Nephron (organoid): ENCODE measurements at regions not wholly inside any gene's neighbourhood (a gene's known extent, or its start where the extent isn't known, plus 50 kb on each side); places are given as distances from the start of the nearest gene placed in this dataset.

ENCODE experiments used
- H3K27ac Mint-ChIP-seq, 3 experiments: 2 replicates each; pipeline ENCODE4 v1.8.0; 2020; ENCODE audit warnings: mixed read lengths in 3 of 3, mild to moderate bottlenecking in 2 of 3, moderate library complexity in 1 of 3
- H3K27me3 Mint-ChIP-seq: 2 replicates; pipeline ENCODE4 v1.8.0; 2021; ENCODE audit warnings: low read depth, mild to moderate bottlenecking, moderate library complexity, mixed read lengths
- H3K36me3 Mint-ChIP-seq: 2 replicates; pipeline ENCODE4 v1.8.0; 2020; ENCODE audit warnings: low read depth, mixed read lengths
- H3K4me1 Mint-ChIP-seq: 2 replicates; pipeline ENCODE4 v1.8.0; 2020; ENCODE audit warnings: mixed read lengths
- H3K4me3 Mint-ChIP-seq, 3 experiments: 2 replicates each; pipeline ENCODE4 v1.8.0; 2020; ENCODE audit warnings: mild to moderate bottlenecking in 3 of 3, mixed read lengths in 3 of 3, moderate library complexity in 2 of 3
- H3K9me3 Mint-ChIP-seq: 2 replicates; pipeline ENCODE4 v1.8.0; 2020; ENCODE audit warnings: mixed read lengths
- CTCF ChIP-seq, 3 experiments: fragments of 200-600 bp; sonication (generic); IDR thresholded peaks; one replicate each; pipeline ENCODE4 v1.5.0; 2021; ENCODE audit warnings: antibody characterized with exemption in 3 of 3; ENCODE audit not compliant: unreplicated experiment in 3 of 3

DNA sequence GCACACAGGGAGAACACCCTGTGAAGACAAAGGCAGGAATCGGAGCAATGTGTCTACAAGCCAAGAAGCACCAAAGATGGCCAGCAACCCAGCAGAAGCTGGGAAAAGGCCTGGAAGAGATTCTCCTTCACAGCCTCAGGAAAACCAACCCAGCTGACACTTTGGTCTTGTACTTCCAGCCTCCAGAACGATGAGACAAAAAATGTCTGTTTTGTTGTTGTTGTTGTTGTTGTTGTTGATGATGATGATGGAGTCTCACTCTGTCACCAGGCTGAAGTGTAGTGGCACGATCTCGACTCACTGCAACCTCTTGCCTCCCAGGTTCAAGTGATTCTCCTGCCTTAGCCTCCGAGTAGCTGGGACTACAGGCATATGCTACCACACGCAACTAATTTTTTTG lies 157.3 kb downstream of the ETS2 start:
- no peak overlapping the region for H3K4me3 Mint-ChIP-seq
- TF ChIP-seq CTCF (IDR thresholded peaks at IDR 0.05; ENCODE audit: unreplicated experiment in 3 of 3): no peak
- peaks cover 23% of the 10 kb centered on the region for H3K9me3 Mint-ChIP-seq
- H3K4me1 Mint-ChIP-seq: peaks cover 35% of the 10 kb centered on the region
- peaks cover 9% of the 10 kb centered on the region for H3K27me3 Mint-ChIP-seq
- H3K27ac Mint-ChIP-seq: no peak overlapping the region
- peaks cover 8% of the 10 kb centered on the region for H3K36me3 Mint-ChIP-seq

- Mint-ChIP-seq H3K4me3 (no peak overlapping the region), H3K27me3 (peaks cover 13% of the 10 kb centered on the region), H3K36me3 (peaks cover 8% of the 10 kb centered on the region), H3K27ac (peak overlapping the region; percentile 54 to 99 (median 97)), H3K9me3 (peaks cover 23% of the 10 kb centered on the region), H3K4me1 (peaks cover 47% of the 10 kb centered on the region)
- TF ChIP-seq CTCF (IDR thresholded peaks at IDR 0.05; ENCODE audit: unreplicated experiment in 3 of 3): no peak
Observed at GRCh38 chr21:38960251-38960650, 154.5 kb downstream of the ETS2 start.

DNA sequence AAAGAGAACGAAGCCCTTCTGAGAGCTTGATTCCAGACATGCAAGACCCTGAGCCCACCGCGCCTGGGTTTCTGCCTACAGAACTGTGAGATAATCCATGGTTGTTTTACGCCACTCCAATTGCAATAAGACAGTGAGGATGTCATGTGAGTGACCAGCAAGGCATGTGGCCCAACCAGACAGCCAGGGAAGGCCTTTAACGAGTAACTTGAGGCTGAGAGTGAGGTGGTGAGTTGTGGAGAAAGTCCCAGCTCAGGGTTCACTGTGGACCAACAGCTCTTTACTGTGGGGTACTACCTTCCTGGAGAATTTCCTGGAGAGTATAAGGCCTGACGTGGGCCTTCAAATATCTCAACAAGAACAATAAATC lies 153.9 kb downstream of the ETS2 start:
- Mint-ChIP-seq H3K4me3 (no peak overlapping the region), H3K9me3 (peaks cover 23% of the 10 kb centered on the region), H3K27ac (peak overlapping the region; percentile 96 to 99 (median 97)), H3K36me3 (peaks cover 8% of the 10 kb centered on the region), H3K4me1 (peaks cover 42% of the 10 kb centered on the region), H3K27me3 (peaks cover 10% of the 10 kb centered on the region)
- TF ChIP-seq CTCF (IDR thresholded peaks at IDR 0.05; ENCODE audit: unreplicated experiment in 3 of 3): no peak

DNA sequence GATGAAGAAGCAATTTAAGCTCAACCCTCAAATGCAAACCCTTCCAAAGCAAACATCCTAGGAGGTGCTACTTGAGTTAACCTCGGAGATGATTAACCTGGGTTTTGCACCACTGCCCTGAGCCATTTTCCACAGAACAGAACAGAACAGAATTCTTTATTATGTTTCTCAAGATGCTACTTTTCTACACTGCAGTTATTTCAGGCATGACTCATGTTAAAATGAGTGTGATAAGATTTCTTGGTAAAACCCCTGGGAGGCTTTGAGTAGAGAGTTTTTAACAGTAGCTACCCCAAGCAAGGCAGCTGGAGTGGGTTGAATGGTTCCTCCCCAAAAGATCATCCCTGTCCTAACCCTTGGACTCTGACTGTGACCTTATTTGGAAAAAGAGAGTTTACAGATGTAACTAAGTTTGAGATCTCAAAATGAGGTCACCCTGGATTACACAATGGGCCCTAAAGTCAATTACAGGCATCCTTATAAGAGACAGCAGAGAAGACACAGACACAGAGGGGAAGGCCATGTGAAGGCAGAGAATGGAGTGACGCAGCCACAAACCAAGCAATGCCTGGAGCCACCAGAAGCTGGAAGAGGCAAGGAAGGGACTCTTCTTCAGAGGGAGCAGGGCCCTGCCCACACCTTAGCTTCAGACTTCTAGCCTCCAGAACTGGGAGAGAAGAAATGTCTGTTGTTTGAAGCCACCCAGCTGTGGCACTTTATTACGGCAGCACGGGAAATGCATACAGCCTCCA lies 153.4 kb downstream of the ETS2 start:
- Mint-ChIP-seq H3K27me3 (peaks cover 10% of the 10 kb centered on the region), H3K36me3 (peaks cover 8% of the 10 kb centered on the region), H3K9me3 (peaks cover 23% of the 10 kb centered on the region), H3K4me3 (peak overlapping the region in 1 of 3 experiments; percentile 4), H3K4me1 (peaks cover 39% of the 10 kb centered on the region), H3K27ac (peak overlapping the region; percentile 96 to 99 (median 97))
- TF ChIP-seq CTCF (IDR thresholded peaks at IDR 0.05; ENCODE audit: unreplicated experiment in 3 of 3): no peak

DNA sequence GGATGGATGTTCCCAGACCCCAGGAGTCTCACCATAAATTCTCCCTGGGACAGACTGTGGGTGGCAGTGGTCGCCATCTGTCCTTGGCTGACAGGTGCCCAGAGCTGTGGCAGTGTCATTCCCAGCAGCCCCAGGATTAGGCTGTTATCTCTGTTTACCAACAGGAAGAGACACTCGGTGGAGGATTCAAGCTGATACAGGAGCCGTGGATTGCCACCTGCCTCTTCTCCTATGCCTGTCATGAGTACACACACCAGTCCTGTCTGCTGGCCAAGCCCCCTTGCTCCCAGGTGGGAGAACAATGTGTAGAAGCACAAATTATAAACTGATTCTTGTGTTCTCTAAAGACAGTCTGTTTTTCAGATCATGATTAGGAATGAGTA lies 152.6 kb downstream of the ETS2 start:
- Mint-ChIP-seq H3K9me3 (peaks cover 23% of the 10 kb centered on the region), H3K4me3 (no peak overlapping the region), H3K27me3 (peaks cover 10% of the 10 kb centered on the region), H3K27ac (peak overlapping the region; percentile 96 to 99 (median 97)), H3K36me3 (peaks cover 8% of the 10 kb centered on the region), H3K4me1 (peaks cover 39% of the 10 kb centered on the region)
- TF ChIP-seq CTCF (IDR thresholded peaks at IDR 0.05; ENCODE audit: unreplicated experiment in 3 of 3): no peak
